ENCODE measurements at regions not wholly inside any gene's neighbourhood (a gene's known extent, or its start where the extent isn't known, plus 50 kb on each side); places are given as distances from the start of the nearest gene placed in this dataset.

- no peak for TF ChIP-seq USF1 (IDR thresholded peaks at IDR 0.05)
- no peak for TF ChIP-seq TEAD4 (IDR thresholded peaks at IDR 0.05)
- TF ChIP-seq ZBTB7A (IDR thresholded peaks at IDR 0.05; ENCODE audit: low read depth): no peak
- TF ChIP-seq TAF1 (IDR thresholded peaks at IDR 0.05; ENCODE audit: low read depth): no peak
- TF ChIP-seq FOXM1 (IDR thresholded peaks at IDR 0.05; ENCODE audit: borderline replicate concordance, low read depth): no peak
- TF ChIP-seq, protein P1, sequence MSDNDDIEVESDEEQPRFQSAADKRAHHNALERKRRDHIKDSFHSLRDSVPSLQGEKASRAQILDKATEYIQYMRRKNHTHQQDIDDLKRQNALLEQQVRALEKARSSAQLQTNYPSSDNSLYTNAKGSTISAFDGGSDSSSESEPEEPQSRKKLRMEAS (IDR thresholded peaks at IDR 0.05): no peak
- TF ChIP-seq CREB1 (IDR thresholded peaks at IDR 0.05; ENCODE audit: low read depth): no peak
- TF ChIP-seq REST (IDR thresholded peaks at IDR 0.05; ENCODE audit: low read depth): no peak
- no peak for TF ChIP-seq EGR1 (IDR thresholded peaks at IDR 0.05)
- TF ChIP-seq TCF12 (IDR thresholded peaks at IDR 0.05; ENCODE audit: low read depth): no peak
- TF ChIP-seq YY1 (IDR thresholded peaks at IDR 0.05; ENCODE audit: low read depth): no peak
- TF ChIP-seq CEBPB (IDR thresholded peaks at IDR 0.05): no peak
- no peak for TF ChIP-seq RAD21 (IDR thresholded peaks at IDR 0.05; ENCODE audit: low read depth)
- TF ChIP-seq NFIC (IDR thresholded peaks at IDR 0.05): no peak
- TF ChIP-seq EP300 (IDR thresholded peaks at IDR 0.05; ENCODE audit: borderline replicate concordance): no peak
These were observed 478.1 kb upstream of the CHORDC1 start for GRCh38 chr11:90700789-90701439.

- no peak for TF ChIP-seq TEAD4 (IDR thresholded peaks at IDR 0.05)
- TF ChIP-seq YY1 (IDR thresholded peaks at IDR 0.05; ENCODE audit: low read depth): no peak
- no peak for TF ChIP-seq NFIC (IDR thresholded peaks at IDR 0.05)
- TF ChIP-seq, protein P1 (IDR thresholded peaks at IDR 0.05): no peak
- no peak for TF ChIP-seq EP300 (IDR thresholded peaks at IDR 0.05; ENCODE audit: borderline replicate concordance)
- no peak for TF ChIP-seq REST (IDR thresholded peaks at IDR 0.05; ENCODE audit: low read depth)
- no peak for TF ChIP-seq FOXM1 (IDR thresholded peaks at IDR 0.05; ENCODE audit: borderline replicate concordance, low read depth)
- no peak for TF ChIP-seq CEBPB (IDR thresholded peaks at IDR 0.05)
- no peak for TF ChIP-seq CREB1 (IDR thresholded peaks at IDR 0.05; ENCODE audit: low read depth)
- no peak for TF ChIP-seq RAD21 (IDR thresholded peaks at IDR 0.05; ENCODE audit: low read depth)
- no peak for TF ChIP-seq TCF12 (IDR thresholded peaks at IDR 0.05; ENCODE audit: low read depth)
- TF ChIP-seq EGR1 (IDR thresholded peaks at IDR 0.05): no peak
These were observed 477.0 kb upstream of the CHORDC1 start for GRCh38 chr11:90699791-90700400.

- TF ChIP-seq CEBPB (IDR thresholded peaks at IDR 0.05) (no peak), NFIC (IDR thresholded peaks at IDR 0.05) (no peak), FOXM1 (IDR thresholded peaks at IDR 0.05; ENCODE audit: borderline replicate concordance, low read depth) (no peak), TEAD4 (IDR thresholded peaks at IDR 0.05) (no peak)
These were observed 475.4 kb upstream of the CHORDC1 start for GRCh38 chr11:90698238-90698637.

GRCh38 chr11:90669094-90669493 lies 446.2 kb upstream of the CHORDC1 start:
- TF ChIP-seq CEBPB (IDR thresholded peaks at IDR 0.05) (no peak), USF1 (IDR thresholded peaks at IDR 0.05) (no peak), FOXM1 (IDR thresholded peaks at IDR 0.05; ENCODE audit: borderline replicate concordance, low read depth) (no peak), REST (IDR thresholded peaks at IDR 0.05; ENCODE audit: low read depth) (no peak), TAF1 (IDR thresholded peaks at IDR 0.05; ENCODE audit: low read depth) (no peak), NFIC (IDR thresholded peaks at IDR 0.05) (no peak), EGR1 (IDR thresholded peaks at IDR 0.05) (no peak), CREB1 (IDR thresholded peaks at IDR 0.05; ENCODE audit: low read depth) (no peak), TCF12 (IDR thresholded peaks at IDR 0.05; ENCODE audit: low read depth) (no peak), EP300 (IDR thresholded peaks at IDR 0.05; ENCODE audit: borderline replicate concordance) (no peak), ZBTB7A (IDR thresholded peaks at IDR 0.05; ENCODE audit: low read depth) (no peak), TEAD4 (IDR thresholded peaks at IDR 0.05) (no peak), YY1 (IDR thresholded peaks at IDR 0.05; ENCODE audit: low read depth) (no peak), RAD21 (IDR thresholded peaks at IDR 0.05; ENCODE audit: low read depth) (no peak)
- TF ChIP-seq, protein P1 (IDR thresholded peaks at IDR 0.05): no peak

Measured in Ishikawa (cell line).